GM10248 (cell line): ENCODE measurements at regions not wholly inside any gene's neighbourhood (a gene's known extent, or its start where the extent isn't known, plus 50 kb on each side); places are given as distances from the start of the nearest gene placed in this dataset.

Experiments
- CTCF ChIA-PET: fragments of 300-600 bp; sonication (Branson Sonifier 250); formaldehyde crosslinking; extraction: SDS; loops from one replicate; lab custom pipeline; 2021; ENCODE audit warnings: antibody characterized with exemption; lab: Yijun Ruan, JAX
- POLR2A ChIA-PET: fragments of 350-650 bp; sonication (Branson Sonifier 250); formaldehyde crosslinking; extraction: SDS; loops from one replicate; lab custom pipeline; 2020; ENCODE audit warnings: antibody characterized with exemption; lab: Yijun Ruan, JAX
- DNase-seq: peaks from one replicate; pipeline ENCODE4 v3.0.0; 2012; ENCODE audit errors: extremely low spot score
- TF ChIP-seq, protein P1 (sequence below): IDR thresholded peaks from 2 replicates; pipeline ENCODE4 v1.5.1; 2012; ENCODE audit warnings: mild to moderate bottlenecking, low read depth; ENCODE audit errors: extremely low read depth, missing control alignments, control extremely low read depth

DNA sequence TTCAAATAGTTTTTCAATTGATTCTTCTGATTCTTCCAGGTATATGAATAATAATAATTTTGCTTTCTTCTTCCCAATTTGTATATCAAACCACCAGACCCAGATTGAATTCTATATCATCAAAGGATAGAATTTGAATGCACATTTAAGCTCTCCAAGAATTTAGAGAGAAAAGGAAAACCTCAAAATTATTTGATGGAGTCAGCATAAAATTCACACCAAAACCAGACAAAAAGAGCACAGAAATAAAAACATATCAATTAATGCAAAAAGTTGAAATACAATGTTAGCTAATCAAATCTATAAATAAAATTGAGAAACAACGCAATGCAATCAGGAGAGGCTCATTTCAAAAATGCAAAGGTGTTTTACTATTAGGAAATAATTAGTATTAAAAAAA is 248.0 kb upstream of the HS6ST1 start:
- CTCF ChIA-PET, result interaction anchor here (1.9 kb wide), 1 partner anchor 13 kb away, joined by 5 read pairs; no protein-coding TSS in a partner anchor
- no peak for DNase-seq
- POLR2A ChIA-PET, result no interaction called here
- TF ChIP-seq, protein P1, sequence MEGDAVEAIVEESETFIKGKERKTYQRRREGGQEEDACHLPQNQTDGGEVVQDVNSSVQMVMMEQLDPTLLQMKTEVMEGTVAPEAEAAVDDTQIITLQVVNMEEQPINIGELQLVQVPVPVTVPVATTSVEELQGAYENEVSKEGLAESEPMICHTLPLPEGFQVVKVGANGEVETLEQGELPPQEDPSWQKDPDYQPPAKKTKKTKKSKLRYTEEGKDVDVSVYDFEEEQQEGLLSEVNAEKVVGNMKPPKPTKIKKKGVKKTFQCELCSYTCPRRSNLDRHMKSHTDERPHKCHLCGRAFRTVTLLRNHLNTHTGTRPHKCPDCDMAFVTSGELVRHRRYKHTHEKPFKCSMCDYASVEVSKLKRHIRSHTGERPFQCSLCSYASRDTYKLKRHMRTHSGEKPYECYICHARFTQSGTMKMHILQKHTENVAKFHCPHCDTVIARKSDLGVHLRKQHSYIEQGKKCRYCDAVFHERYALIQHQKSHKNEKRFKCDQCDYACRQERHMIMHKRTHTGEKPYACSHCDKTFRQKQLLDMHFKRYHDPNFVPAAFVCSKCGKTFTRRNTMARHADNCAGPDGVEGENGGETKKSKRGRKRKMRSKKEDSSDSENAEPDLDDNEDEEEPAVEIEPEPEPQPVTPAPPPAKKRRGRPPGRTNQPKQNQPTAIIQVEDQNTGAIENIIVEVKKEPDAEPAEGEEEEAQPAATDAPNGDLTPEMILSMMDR, result no peak

DNA sequence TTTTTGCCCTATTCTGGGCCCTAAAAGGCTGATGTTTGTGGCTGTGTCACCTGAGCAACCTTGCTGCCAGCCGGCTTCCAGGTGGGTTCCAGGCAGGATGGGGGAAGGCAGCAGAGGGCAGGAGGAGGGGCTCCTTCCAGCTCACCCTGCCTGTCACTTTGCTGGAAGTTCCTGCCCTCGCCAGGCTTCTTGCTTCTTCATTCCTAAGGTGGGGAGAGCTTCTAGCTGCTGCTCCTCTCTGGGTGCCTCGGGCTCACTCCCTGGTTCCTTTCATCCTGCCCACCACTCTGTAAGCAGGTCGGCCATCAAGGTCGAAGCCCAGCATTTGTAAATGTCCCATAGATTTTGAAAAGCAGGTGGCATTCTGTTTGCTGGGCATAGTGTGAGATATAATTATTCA is 249.4 kb upstream of the HS6ST1 start:
- no peak for DNase-seq
- TF ChIP-seq, protein P1, result no peak
- ChIA-PET POLR2A (no interaction called here), CTCF (no interaction called here)

DNA sequence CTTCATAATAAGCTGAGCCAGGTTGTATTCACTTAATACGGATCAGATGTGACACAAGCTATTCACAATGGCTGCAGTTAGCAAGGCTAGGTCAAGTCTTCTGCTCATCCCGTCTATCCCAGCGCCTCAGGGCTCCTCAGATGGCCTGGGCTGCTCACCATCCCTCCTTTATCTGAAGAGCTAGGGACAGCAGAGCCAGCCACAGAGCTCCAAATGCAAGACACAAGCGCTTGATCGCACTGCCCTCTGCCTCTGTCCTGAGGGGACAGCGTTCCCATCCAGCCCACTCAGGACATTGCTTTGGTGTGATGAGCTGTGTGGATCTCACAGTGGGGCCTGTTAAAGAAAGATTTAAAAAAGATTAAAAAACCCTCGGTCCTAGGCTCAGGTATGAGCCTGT is 254.4 kb upstream of the HS6ST1 start:
- TF ChIP-seq, protein P1, result no peak
- POLR2A ChIA-PET, result no interaction called here
- no peak for DNase-seq
- CTCF ChIA-PET, result interaction anchor here (1.6 kb wide), 1 partner anchor 58 kb away, joined by 3 read pairs; no protein-coding TSS in a partner anchor

DNA sequence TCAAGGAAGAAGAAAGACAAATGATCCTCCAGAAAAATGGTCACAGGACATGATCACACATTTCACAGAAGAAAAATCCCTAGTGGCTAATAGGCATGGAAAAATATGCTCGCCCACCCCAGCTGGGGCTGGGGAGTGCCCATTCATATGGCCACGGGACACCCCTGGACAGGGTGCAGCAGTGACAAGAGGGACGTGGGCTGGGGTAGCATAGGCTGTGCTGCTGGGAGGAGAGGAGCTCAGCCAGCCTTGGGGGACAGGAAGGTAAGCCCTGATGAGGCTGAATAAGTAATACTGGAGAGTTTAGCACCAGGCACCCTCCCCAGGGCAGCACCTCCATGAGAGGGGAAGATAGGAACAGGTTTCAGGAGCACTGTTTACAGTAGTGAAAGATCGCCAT is 254.9 kb upstream of the HS6ST1 start:
- TF ChIP-seq, protein P1, result no peak
- no peak for DNase-seq
- CTCF ChIA-PET, result interaction anchor here (1.6 kb wide), 1 partner anchor 58 kb away, joined by 3 read pairs; no protein-coding TSS in a partner anchor
- POLR2A ChIA-PET, result no interaction called here

DNA sequence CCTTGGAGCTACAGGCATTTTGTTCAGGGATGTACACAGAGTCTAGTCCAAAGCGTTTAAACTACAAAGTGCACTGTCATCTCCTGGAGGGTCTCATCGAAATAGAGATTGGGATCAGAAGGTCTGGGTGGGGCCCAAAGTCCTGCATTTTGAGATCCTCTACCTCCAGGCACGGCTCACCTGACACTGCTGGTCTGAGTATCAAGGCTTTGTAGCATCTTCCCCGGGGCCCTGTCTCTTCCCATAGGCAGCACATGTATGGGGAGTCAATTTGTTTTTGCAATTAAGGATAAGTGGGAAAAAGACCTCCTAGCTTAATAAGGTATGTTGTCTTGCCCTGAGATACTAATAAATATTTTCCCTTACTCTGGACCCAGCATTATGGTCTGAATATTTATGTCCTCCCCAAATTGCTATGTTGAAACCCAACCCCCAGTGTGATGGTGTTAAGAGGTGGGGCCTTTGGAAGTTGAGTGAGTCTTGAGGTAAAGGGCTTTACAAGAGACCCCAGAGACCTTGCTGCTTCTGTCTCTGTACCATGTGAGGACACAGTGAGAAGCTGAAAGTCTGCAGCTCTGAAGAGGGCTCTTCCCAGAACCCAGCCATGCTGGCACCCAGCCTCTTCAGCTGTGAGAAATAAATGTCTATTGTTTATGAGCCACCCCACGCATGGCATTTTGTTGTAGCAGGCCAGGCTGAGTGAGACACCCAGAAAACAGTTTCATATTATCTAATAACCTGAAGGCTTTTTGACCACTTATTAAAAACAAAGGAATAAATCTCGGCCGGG is 258.7 kb upstream of the HS6ST1 start:
- no peak for DNase-seq
- ChIA-PET POLR2A (no interaction called here), CTCF (no interaction called here)
- TF ChIP-seq, protein P1, result no peak

DNA sequence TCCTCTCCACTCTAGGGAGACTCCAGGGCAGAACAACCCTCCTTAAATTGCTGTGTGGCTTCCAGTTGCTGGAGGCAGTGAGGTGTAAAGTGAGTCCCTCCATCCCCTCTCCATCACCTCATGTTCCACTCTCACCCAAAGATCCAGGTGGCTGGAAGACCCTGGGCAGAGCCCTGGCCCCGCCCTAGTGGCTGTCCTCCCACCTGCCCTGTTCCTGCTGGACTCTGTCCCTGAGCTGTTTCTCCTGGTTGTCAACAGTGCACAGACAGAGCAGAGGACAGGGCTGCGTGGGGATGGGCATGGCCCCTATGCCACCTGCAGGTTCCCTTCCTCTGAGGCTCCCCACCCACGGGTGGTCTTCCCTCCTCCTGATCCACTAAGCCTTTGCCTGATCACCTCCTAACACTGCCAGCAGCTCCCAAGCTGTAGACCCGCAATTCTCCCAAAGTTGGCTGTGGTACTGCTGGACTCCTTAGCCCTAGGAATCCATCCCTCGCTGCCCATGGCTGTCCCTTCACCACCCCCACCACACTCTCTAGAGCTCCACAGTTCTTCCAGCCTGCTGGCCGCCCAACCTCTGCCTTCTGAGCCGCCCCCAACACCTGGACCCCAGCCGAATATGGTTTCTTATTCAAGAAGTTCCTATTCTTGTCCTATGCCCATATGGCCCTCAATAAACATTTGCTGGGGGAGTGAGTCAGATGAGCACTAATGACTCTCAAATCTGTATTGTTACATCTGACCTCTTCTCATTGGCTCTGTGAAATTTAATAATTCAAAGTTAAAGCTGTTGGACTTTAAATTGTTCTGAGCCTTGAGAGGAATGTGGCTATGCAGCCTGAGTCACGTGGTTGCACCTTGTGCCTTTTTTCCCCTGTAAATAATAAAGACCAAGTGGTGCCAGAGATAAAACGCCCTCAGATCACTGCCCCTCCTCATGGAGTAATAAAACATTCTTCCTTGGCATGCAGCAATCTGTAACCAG is 260.0 kb upstream of the HS6ST1 start:
- no peak for DNase-seq
- TF ChIP-seq, protein P1, result no peak
- CTCF ChIA-PET, result interaction anchor here (1.3 kb wide), 1 partner anchor 12 kb away, joined by 5 read pairs; no protein-coding TSS in a partner anchor
- POLR2A ChIA-PET, result no interaction called here
